Stimulated activated CD4-positive, alpha-beta T cell treated with anti-CD3 and anti-CD28 coated beads, Interleukin-2, amount 100 ng/mL, for 24 hours (primary cell): ENCODE measurements at regions not wholly inside any gene's neighbourhood (a gene's known extent, or its start where the extent isn't known, plus 50 kb on each side); places are given as distances from the start of the nearest gene placed in this dataset.
"Not testable (repeated sequence)": the region's sequence is repeated elsewhere in the genome, so short reads cannot be mapped to it uniquely, and the experiment has no call there.

Experiments used
- DNase-seq, 2 donors: peaks; one replicate each; pipeline ENCODE4 v3.0.0-alpha.2; 2020

DNA sequence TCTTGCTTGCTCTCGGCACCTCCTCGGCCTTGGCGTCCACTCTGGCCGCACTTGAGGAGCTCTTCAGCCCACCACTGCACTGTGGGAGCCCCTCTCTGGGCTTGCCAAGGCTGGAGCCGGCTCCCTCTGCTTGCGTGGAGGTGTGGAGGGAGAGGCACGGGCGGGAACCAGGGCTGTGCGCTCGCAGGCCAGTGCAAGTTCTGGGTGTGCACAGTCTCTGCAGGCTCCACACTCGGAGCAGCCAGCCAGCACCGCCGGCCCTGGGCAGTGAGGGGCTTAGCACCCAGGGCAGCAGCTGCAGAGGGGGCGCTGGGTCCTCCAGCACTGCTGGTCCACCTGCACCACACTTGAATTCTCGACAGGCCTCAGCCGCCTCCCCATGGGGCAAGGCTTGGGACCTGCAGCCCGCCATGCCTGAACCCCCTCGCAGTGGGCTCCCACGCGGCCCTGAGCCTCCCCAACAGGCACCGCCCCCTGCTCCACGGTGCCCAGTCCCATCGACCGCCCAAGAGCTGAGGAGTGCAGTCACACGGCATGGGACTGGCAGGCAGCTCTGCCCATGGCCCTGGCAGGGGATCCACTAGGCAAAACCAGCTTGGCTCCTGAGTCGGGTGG lies 411.2 kb upstream of the CHAC2 start:
- no peak for DNase-seq

DNA sequence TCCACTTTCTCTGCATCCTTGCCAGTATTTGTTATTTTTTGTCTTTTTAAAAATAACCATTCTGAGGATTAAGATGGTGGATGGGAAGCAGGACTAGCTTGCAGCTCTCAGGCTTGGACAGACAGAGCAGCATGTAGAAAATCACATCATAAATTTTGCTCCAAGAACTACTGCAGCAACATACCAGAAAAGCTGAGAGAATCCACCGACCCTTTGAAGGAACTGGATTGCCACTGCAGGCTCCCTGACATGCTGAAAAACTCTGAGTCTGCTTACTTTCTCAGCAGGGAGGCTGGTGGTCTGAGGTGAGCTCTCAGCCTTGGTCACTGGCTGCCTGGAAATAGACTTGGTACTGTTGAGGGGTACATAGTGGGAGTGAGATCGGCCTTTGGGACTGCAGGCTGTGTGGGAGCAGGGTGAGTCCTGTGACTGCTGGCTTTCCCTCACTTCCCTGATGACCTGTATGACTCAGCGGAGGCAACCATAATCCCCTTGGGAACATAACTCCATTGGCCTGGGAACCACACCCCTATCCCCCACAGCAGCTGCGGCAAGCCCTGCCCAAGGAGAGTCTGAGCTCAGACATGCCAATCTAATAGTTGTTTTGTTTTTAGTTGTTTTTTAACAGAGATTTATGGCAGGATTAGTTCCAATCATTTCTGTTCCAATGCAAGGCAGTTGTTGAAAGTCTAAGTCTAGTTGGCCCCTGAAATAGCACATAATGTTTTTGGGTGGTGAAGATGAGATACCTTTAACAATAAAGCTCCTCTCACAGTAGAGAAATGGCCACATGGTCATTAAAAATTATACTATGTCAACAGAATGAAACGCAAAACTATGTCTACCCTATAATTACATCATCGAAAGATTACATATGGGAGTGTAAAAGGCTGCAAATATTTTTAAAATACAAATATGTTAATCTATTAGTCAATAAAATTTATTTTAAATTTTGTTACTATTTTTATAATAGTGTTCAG lies 414.2 kb upstream of the CHAC2 start:
- DNase-seq: no peak

DNA sequence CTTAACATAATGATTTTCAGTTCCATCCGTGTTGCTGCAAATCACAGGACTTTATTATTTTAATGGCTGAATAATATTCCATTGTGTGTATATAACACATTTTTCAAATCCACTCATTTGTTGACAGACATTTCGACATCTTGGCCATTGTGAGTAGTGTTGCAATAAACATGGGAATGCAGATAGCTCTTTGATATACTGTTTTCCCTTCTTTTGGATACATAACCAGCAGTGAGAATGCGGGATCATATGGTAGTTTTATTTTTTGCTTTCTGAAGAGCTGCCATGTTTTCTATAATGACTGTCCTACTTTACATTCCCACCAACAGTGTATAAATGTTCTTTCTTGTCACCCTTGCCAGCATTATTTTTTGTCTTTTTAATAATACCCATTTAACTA lies 420.3 kb upstream of the CHAC2 start:
- DNase-seq: no peak

DNA sequence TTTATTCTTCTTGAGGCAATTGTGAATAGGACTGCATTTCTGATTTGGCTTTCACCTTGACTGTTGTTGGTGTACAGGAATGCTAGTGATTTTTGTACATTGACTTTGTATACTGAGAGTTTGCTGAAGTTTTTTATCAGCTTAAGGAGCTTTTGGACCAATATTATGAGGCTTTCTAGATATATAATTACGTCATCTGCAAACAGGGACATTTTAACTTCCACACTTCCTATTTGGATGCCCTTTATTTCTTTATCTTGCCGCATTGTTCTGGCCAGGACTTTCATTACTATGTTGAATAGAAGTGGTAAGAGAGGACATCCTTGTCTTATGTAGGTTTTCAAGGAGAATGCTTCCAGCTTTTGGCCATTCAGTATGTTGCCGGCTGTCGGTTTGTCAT lies 425.4 kb upstream of the CHAC2 start:
- no peak for DNase-seq

DNA sequence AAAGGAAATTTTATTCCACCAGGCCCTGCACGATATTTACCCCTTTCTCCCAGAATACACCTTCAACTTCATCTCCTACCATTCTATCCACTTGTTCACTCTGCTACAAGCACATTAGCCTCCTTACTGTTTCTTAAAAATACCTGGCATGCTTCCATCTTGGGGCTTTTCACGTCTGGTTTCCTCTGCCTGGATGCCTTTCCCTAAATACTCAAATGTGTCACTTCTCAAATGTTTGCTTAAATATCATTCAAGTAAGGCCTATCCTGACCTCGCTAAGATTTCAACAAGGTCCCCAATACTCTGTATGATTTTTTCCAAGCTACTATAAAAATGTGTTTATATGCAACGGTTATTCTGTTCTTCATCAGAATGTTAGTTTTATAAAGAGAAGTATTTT lies 433.0 kb upstream of the CHAC2 start:
- no peak for DNase-seq

DNA sequence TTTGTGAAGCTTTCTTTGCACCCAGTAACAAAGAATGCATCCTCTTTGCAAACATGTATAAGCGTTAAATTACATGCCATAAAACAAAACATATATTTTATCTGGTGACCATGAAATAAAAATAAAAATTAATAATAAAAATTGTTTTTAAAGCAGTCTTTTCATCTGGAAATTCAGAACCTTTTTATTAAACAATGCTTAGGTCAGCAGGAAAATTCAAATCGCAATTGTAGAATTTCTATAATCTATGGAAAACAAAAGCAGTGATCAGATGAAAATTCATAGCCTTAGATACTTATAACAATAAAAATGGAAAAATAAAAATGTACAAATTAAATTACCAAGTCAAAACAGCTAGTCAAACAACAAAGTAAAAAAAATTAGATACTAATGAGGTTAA lies 435.9 kb upstream of the CHAC2 start:
- no peak for DNase-seq

GRCh38 chr2:53317861-53318260 lies 449.7 kb upstream of the CHAC2 start:
- DNase-seq: no peak

GRCh38 chr2:53315149-53315548 lies 452.5 kb upstream of the CHAC2 start:
- DNase-seq: no peak

GRCh38 chr2:53314718-53315117 lies 452.9 kb upstream of the CHAC2 start:
- DNase-seq: no peak

DNA sequence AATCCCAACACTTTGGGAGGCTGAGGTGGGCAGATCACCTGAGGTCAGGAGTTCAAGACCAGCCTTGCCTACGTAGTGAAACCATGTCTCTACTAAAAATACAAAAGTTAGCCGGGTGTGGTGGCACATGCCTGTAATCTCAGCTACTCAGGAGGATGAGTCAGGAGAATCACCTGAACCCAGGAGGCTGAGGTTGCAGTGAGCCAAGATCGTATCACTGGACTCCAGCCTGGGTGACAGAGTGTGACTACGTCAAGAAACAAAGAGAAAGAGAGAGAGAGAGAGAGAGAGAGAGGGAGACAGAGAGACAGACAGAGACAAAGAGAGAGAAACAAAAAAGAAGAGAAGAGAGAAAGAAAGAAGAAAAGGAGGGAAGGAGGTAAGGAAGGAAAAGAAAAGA lies 454.0 kb upstream of the CHAC2 start:
- not testable (repeated sequence) for DNase-seq

DNA sequence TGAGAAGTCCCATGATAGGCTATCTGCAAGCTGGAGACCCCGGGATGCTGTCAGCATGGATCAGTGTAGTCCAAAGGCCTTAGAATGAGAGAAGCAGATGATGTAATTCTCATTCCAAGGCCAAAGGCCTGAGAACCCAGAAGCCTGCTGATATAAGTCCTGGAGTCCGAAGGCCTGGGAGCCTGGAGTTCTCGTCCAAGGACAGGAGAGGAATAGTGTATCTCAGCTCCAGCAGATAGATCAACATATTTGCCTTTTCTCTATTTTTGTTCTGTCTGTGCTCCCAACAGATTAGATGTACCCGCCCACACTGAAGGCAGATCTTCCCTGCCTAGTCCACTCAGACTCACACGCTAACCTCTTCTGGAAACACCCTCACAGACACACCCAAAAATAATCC lies 454.9 kb upstream of the CHAC2 start:
- DNase-seq: no peak

DNA sequence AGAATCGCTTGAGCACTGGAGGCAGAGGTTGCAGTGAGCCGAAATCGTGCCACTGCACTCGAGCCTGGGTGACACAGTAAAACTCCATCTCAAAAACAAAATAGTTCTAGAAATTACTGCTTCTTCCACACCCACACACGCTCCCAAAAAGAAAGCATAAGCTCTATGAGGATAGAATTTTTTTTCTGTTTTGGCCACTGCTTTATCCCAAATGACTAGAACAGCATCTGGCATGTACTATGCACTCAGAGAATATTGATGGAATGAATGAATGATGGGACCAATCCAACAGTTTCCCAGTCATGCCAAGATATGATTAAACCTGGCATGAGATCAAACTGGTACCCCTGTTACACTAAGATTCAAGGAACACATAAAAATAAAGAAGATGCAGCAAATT lies 455.4 kb upstream of the CHAC2 start:
- DNase-seq: no peak

DNA sequence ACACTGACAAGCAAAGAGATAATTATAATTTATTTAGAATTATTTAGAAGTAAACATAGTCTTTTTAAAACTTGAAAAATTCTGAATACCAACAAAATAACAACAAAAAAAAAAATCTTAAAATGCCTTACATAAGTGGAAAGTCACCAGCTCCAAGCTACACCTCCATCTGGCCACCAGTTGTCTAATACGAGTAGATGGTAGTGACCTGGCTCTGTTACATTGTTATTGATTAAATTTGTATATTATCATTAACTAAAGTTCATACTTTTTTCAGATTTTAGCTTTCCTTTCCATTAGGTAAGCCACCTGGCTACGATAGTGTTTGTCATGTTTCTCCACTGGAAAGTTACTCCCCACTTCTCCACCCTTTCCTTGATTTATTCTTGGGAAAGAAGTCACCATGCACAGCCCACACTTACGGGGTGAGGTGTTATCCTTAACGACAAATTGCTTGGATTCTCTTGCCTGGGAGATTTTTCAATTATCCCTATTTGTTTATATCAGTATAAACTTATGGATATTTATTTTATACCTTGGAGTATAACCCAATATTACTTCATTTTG lies 464.5 kb upstream of the CHAC2 start:
- no peak for DNase-seq

DNA sequence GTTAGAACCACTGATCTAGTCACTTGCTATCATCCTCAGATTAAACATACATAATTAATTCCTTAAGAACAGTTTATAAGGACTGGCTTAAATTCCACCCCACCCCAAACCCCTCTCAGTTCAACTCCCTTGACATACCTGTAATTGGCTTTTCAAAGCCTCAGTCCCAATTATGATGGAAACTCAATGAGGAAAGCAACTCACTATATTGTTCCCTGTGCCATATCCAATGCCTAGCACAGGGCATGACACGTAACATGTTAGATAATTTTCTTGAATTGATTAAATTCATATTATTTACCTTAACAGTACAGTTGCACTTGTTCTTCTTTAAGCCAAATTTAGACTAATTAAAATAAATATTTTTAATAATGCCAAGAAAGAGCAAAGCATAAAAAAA lies 465.1 kb upstream of the CHAC2 start:
- no peak for DNase-seq

DNA sequence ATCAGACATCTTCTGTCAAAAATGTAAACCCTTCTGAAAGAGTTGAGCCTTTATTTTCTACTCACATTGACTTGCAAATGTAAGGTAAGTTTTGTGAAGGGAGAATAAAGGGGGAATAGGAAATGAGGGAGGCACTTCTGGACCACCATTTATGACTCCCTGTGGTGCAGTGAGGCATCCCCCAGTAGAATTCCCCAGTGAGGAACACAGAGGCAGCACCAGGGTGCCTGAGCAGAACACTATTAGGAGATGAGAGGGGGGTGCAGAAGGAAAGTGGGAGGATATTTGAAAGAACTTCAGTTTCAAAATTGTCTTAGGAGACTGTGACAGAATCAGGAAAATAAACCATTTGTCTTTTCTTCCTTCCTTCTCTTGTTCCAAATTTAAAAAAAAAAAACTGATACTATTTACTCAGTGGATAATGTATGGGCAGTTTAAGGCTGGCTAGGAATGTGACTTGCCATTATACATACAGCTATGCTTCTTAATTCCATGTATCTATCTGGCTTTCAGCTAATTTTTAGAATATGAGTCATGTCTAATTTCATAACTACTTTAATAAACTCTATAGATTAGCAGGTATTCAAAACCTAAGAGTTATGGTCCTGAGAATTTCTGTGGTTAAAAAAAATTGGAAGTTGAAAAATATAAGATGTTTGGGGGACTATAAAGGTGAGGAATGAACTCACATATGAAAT lies 478.1 kb upstream of the CHAC2 start:
- DNase-seq: no peak

GRCh38 chr2:53286345-53286744 lies 481.3 kb upstream of the CHAC2 start:
- no peak for DNase-seq

- DNase-seq: no peak
These were observed 491.9 kb upstream of the CHAC2 start for GRCh38 chr2:53275743-53276142.

DNA sequence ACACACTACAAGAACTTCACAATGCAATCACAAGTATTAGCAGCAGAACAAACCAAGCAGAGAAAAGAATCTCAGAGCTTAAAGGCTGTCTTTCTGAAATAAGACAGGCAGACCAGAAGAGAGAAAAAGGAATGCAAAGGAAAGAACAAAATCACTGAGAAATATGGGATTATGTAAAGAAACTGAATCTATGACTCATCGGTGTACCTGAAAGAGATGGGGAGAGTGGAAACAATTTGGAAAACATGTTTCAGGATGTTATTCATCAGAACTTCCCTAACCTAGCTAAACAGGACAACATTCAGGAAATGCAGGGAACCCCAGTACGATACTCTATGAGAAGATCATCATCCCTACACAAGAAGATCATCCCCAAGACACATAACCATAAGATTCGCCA lies 499.0 kb upstream of the CHAC2 start:
- no peak for DNase-seq

DNA sequence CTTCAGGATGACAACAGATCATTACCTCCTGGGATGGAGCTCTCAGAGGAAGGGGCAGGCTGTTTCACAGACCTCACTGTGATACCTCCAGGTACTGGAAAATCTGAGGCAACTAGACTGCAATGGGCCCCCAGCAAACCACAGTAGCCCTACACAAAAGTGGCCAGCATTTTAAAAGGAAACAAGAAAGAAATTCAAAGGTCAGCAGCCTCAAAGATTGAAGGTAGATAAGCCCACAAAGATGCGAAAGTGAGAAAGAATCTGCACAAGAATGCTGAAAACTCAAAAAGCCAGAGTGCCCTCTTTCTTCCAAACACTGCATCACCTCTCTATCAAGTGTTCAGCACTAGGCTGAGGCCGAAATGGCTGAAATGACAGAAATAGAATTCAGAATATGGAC lies 499.5 kb upstream of the CHAC2 start:
- no peak for DNase-seq

GRCh38 chr2:53265544-53266299 lies 501.9 kb upstream of the CHAC2 start:
- no peak for DNase-seq

DNA sequence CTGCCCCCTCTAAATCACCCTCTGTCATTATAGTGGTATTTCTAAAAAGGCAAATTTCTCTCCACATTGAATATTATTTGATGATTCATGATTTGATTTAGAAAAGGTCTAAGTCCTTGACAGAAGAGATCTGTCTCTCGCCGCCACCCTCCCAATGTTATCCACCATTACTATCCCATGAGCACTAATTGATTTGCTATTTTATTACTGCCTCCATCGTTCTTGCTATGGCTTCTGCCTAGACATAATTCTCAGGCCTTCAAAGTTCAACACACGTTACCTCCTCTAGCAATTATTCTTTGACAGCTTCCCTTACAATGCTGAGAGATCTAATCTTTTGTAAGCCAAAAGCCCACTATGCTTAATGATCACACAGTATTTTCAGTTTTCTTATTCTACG lies 507.0 kb upstream of the CHAC2 start:
- DNase-seq: no peak

GRCh38 chr2:53259395-53260009 lies 508.1 kb upstream of the CHAC2 start:
- DNase-seq: no peak
